Endothelial cell of umbilical vein (primary cell): ENCODE measurements at regions not wholly inside any gene's neighbourhood (a gene's known extent, or its start where the extent isn't known, plus 50 kb on each side); places are given as distances from the start of the nearest gene placed in this dataset.

Experiments
- BruUV-seq: library from RNA; stranded (reverse); fragments of 400-500 nt; replicated peaks from 2 replicates; lab custom pipeline; 2021; lab: Mats Ljungman, UMichigan
- CTCF ChIA-PET: fragments of 300-600, 350-600 bp; sonication (Branson Sonifier 250); formaldehyde crosslinking; loops from one replicate; lab custom pipeline; 2021; ENCODE audit warnings: antibody characterized with exemption, inconsistent platforms; lab: Charles Lee
- POLR2A ChIA-PET: fragments of 300-600, 350-600 bp; sonication (Branson Sonifier 250); formaldehyde crosslinking; loops from one replicate; lab custom pipeline; 2021; ENCODE audit warnings: antibody characterized with exemption, inconsistent platforms; lab: Charles Lee
- DNase-seq: peaks from one replicate; pipeline ENCODE4 v3.0.0-alpha.2; 2011; ENCODE audit warnings: low read depth, low spot score
- FAIRE-seq: peaks from 2 replicates; lab custom pipeline; 2011; peaks lifted over from hg19 to GRCh38; lab: Jason Lieb, UNC
- H2AFZ ChIP-seq: 2 replicates; pipeline ENCODE4 v1.6.0; 2012; ENCODE audit warnings: low read depth, low read length, control low read depth, inconsistent platforms
- H3K27ac ChIP-seq: 2 replicates; pipeline ENCODE4 v1.5.1; 2011; ENCODE audit warnings: low read depth, mild to moderate bottlenecking, control low read depth, low read length, moderate library complexity; ENCODE audit not compliant: insufficient read depth
- H3K27me3 ChIP-seq, 2 experiments: 2 replicates each; pipeline versions ENCODE4 v1.6.0 to v1.6.1; 2011; ENCODE audit warnings: low read length in 2 of 2, mixed read lengths in 1 of 2; ENCODE audit not compliant: control insufficient read depth in 2 of 2, insufficient read depth in 2 of 2
- H3K36me3 ChIP-seq, 2 experiments: 2 replicates in 1 of 2; 3 replicates in 1 of 2; pipeline ENCODE4 v1.5.1; 2011; ENCODE audit warnings: low read length in 2 of 2, mild to moderate bottlenecking in 1 of 2, moderate library complexity in 1 of 2; ENCODE audit not compliant: control insufficient read depth in 2 of 2, insufficient read depth in 2 of 2; ENCODE audit errors: extremely low read depth in 1 of 2
- H3K4me1 ChIP-seq: 3 replicates; pipeline ENCODE4 v1.5.1; 2011; ENCODE audit warnings: mild to moderate bottlenecking, low read length; ENCODE audit not compliant: control insufficient read depth, insufficient read depth; ENCODE audit errors: extremely low read depth
- H3K4me2 ChIP-seq: 2 replicates; pipeline ENCODE4 v1.6.1; 2011; ENCODE audit warnings: low read length, control low read depth, mixed read lengths; ENCODE audit not compliant: insufficient read depth
- H3K4me3 ChIP-seq, 3 experiments: fragments of 200-600 bp in 1 of 3; sonication (generic), shearing (Covaris generic) in 1 of 3; replicated peaks in 1 of 3; 2 replicates each; pipeline ENCODE4 v1.5.1; 2011 to 2016; ENCODE audit warnings: control low read depth in 3 of 3, low read length in 3 of 3, mild to moderate bottlenecking in 2 of 3, inconsistent platforms in 1 of 3, low read depth in 1 of 3, moderate library complexity in 1 of 3; ENCODE audit not compliant: insufficient read depth in 1 of 3
- H3K79me2 ChIP-seq: 2 replicates; pipeline ENCODE4 v1.6.0; 2012; ENCODE audit warnings: low read length, inconsistent platforms; ENCODE audit not compliant: control insufficient read depth, insufficient read depth
- H3K9ac ChIP-seq: replicated peaks from 2 replicates; pipeline ENCODE3; 2011; ENCODE audit warnings: low read length, control low read depth; ENCODE audit not compliant: insufficient read depth; ENCODE audit errors: extremely low read depth
- H3K9me1 ChIP-seq: replicated peaks from 3 replicates; pipeline ENCODE4 v1.6.0; 2011; ENCODE audit warnings: mild to moderate bottlenecking, low read length; ENCODE audit not compliant: control insufficient read depth, insufficient read depth; ENCODE audit errors: extremely low read depth
- H3K9me3 ChIP-seq: replicated peaks from 2 replicates; pipeline ENCODE4 v1.5.1; 2012; ENCODE audit warnings: low read length, inconsistent platforms; ENCODE audit not compliant: control insufficient read depth, insufficient read depth
- H4K20me1 ChIP-seq: replicated peaks from 2 replicates; pipeline ENCODE3; 2011; ENCODE audit warnings: mild to moderate bottlenecking, low read length; ENCODE audit not compliant: control insufficient read depth, insufficient read depth; ENCODE audit errors: extremely low read depth
- EZH2 ChIP-seq: IDR thresholded peaks from 2 replicates; pipeline ENCODE4 v1.6.1; 2012; ENCODE audit warnings: borderline replicate concordance, low read depth, mild to moderate bottlenecking, moderate library complexity, low read length, inconsistent platforms; ENCODE audit not compliant: severe bottlenecking
- FOS ChIP-seq: IDR thresholded peaks from 2 replicates; pipeline ENCODE4 v1.6.1; 2011; ENCODE audit warnings: mild to moderate bottlenecking, low read length, moderate library complexity, borderline replicate concordance; ENCODE audit not compliant: insufficient read depth
- GATA2 ChIP-seq: IDR thresholded peaks from 2 replicates; pipeline ENCODE4 v1.7.0; 2011; ENCODE audit warnings: low read depth, mild to moderate bottlenecking, moderate library complexity, mixed read lengths, low read length; ENCODE audit not compliant: insufficient read length, insufficient read depth
- JUN ChIP-seq: IDR thresholded peaks from 2 replicates; pipeline ENCODE4 v1.6.1; 2011; ENCODE audit warnings: borderline replicate concordance, low read depth; ENCODE audit not compliant: insufficient read length, insufficient read depth
- MYC ChIP-seq: IDR thresholded peaks from one replicate; pipeline ENCODE4 v1.6.1; 2011; ENCODE audit warnings: mild to moderate bottlenecking, low read depth, low read length
- POLR2A ChIP-seq: IDR thresholded peaks from 2 replicates; pipeline ENCODE4 v1.6.1; 2012; ENCODE audit warnings: low read depth, mild to moderate bottlenecking, control low read depth, low read length
- POLR2AphosphoS5 ChIP-seq: IDR thresholded peaks from 2 replicates; pipeline ENCODE4 v1.6.1; 2012; ENCODE audit warnings: low read depth, mild to moderate bottlenecking, control low read depth, low read length, moderate library complexity; ENCODE audit not compliant: insufficient read depth
- dilution Hi-C: fragments of 300-500 bp; cut with MboI; formaldehyde crosslinking; loops from one replicate; pipeline ENCODE4 v1.15.0; 2019; ENCODE audit warnings: low sequenced_read_pairs; ENCODE audit not compliant: extremely low pct_ligation_motif_present
- intact Hi-C: fragments of 100-400 bp; cut with micrococcal nuclease; formaldehyde crosslinking; loops from one replicate; pipeline ENCODE4 v1.10.0; 2022
- TF ChIP-seq, protein P1 (sequence below): IDR thresholded peaks from 2 replicates; pipeline ENCODE4 v1.6.1; 2011; ENCODE audit not compliant: insufficient read depth, insufficient read length
- TF ChIP-seq, protein P2 (sequence below), 2 donors: IDR thresholded peaks; 1 replicate in 1 of 2; 2 replicates in 1 of 2; pipeline ENCODE4 v1.5.1; 2011; ENCODE audit warnings: low read length in 2 of 2, mild to moderate bottlenecking in 2 of 2, moderate library complexity in 2 of 2, control low read depth in 1 of 2, inconsistent platforms in 1 of 2, low read depth in 1 of 2; ENCODE audit not compliant: insufficient read depth in 1 of 2; ENCODE audit errors: extremely low read depth in 1 of 2

GRCh38 chr5:171647904-171648260 lies 137.7 kb upstream of the SMIM23 start:
- intact Hi-C loops (loop anchor here (1.0 kb wide), 1 partner anchor 19 kb away; no protein-coding TSS in a partner anchor), dilution Hi-C loops (no loop called here)
- Histone ChIP-seq H4K20me1 (no peaks in the 10 kb centered on the region), H3K4me2 (no peak overlapping the region), H2AFZ (peak overlapping the region; percentile 21), H3K9me1 (no peaks in the 10 kb centered on the region), H3K9me3 (no peaks in the 10 kb centered on the region), H3K36me3 (no peaks in the 10 kb centered on the region), H3K9ac (no peak overlapping the region), H3K27me3 (no peaks in the 10 kb centered on the region), H3K27ac (peak overlapping the region; percentile 30), H3K4me1 (peaks cover 13% of the 10 kb centered on the region), H3K4me3 (no peak overlapping the region), H3K79me2 (no peaks in the 10 kb centered on the region)
- peak; percentile 42 for FAIRE-seq
- peak; percentile 21 for DNase-seq
- ChIA-PET CTCF (interaction anchor here (0.8 to 5.1 kb wide), 8 partner anchors 10 to 258 kb away, joined by 3 to 24 read pairs (median 6); no protein-coding TSS in a partner anchor), POLR2A (no interaction called here)
- no TSS peak for BruUV-seq
- TF ChIP-seq JUN (no peak), FOS (no peak), MYC (no peak), EZH2 (no peak), POLR2AphosphoS5 (no peak), GATA2 (no peak), POLR2A (no peak)
- TF ChIP-seq, protein P1, sequence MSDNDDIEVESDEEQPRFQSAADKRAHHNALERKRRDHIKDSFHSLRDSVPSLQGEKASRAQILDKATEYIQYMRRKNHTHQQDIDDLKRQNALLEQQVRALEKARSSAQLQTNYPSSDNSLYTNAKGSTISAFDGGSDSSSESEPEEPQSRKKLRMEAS: no peak
- TF ChIP-seq, protein P2, sequence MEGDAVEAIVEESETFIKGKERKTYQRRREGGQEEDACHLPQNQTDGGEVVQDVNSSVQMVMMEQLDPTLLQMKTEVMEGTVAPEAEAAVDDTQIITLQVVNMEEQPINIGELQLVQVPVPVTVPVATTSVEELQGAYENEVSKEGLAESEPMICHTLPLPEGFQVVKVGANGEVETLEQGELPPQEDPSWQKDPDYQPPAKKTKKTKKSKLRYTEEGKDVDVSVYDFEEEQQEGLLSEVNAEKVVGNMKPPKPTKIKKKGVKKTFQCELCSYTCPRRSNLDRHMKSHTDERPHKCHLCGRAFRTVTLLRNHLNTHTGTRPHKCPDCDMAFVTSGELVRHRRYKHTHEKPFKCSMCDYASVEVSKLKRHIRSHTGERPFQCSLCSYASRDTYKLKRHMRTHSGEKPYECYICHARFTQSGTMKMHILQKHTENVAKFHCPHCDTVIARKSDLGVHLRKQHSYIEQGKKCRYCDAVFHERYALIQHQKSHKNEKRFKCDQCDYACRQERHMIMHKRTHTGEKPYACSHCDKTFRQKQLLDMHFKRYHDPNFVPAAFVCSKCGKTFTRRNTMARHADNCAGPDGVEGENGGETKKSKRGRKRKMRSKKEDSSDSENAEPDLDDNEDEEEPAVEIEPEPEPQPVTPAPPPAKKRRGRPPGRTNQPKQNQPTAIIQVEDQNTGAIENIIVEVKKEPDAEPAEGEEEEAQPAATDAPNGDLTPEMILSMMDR (IDR thresholded peaks at IDR 0.05; ENCODE audit: extremely low read depth in 1 of 2, insufficient read depth in 1 of 2, low read depth in 1 of 2, low read length in 2 of 2): no peak
